ENCODE measurements at regions not wholly inside any gene's neighbourhood (a gene's known extent, or its start where the extent isn't known, plus 50 kb on each side); places are given as distances from the start of the nearest gene placed in this dataset.
"Not testable (repeated sequence)": the region's sequence is repeated elsewhere in the genome, so short reads cannot be mapped to it uniquely, and the experiment has no call there.

DNA sequence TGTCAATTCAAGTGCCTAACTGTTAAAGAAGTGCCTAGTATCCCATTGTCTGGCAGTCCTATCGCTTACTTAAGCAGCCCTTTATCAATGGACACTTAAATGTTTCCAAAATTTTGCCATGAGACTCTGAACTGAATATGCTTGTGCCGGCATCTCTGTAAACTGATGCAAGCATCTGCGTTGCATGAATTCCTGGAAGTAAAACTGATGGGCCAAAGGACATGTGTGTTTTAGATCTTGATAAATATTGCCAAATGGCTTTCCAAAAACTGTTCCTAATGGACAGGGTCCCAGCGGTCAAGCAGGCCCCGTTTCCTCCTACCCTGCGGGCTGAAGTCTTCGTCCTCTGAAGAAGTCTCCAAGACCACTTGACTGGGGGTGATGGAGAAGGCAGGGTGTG lies 121.3 kb upstream of the ZNF516 start:
- intact Hi-C loops (cut with DNase I) = loop anchor here in 1 of 4 donors (5.0 kb wide), 1 partner anchor 219 kb away; no protein-coding TSS in a partner anchor
- Histone ChIP-seq H3K27me3 (no peaks in the 10 kb centered on the region), H3K4me3 (no peak overlapping the region), H3K9me3 (no peaks in the 10 kb centered on the region), H3K27ac (no peak overlapping the region), H3K36me3 (no peaks in the 10 kb centered on the region), H3K4me1 (ENCODE audit: insufficient read depth) (peaks cover 7% of the 10 kb centered on the region)
- WGBS, 3 donors = 94 to 98% (median 96%) methylated on average over 7 of the region's 7 CpGs
- TF ChIP-seq, protein P1, sequence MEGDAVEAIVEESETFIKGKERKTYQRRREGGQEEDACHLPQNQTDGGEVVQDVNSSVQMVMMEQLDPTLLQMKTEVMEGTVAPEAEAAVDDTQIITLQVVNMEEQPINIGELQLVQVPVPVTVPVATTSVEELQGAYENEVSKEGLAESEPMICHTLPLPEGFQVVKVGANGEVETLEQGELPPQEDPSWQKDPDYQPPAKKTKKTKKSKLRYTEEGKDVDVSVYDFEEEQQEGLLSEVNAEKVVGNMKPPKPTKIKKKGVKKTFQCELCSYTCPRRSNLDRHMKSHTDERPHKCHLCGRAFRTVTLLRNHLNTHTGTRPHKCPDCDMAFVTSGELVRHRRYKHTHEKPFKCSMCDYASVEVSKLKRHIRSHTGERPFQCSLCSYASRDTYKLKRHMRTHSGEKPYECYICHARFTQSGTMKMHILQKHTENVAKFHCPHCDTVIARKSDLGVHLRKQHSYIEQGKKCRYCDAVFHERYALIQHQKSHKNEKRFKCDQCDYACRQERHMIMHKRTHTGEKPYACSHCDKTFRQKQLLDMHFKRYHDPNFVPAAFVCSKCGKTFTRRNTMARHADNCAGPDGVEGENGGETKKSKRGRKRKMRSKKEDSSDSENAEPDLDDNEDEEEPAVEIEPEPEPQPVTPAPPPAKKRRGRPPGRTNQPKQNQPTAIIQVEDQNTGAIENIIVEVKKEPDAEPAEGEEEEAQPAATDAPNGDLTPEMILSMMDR (IDR thresholded peaks at IDR 0.05) = no peak
- no peak for TF ChIP-seq POLR2A (IDR thresholded peaks at IDR 0.05)
- no peak for TF ChIP-seq EP300 (IDR thresholded peaks at IDR 0.05)
- DNase-seq = no peak

DNA sequence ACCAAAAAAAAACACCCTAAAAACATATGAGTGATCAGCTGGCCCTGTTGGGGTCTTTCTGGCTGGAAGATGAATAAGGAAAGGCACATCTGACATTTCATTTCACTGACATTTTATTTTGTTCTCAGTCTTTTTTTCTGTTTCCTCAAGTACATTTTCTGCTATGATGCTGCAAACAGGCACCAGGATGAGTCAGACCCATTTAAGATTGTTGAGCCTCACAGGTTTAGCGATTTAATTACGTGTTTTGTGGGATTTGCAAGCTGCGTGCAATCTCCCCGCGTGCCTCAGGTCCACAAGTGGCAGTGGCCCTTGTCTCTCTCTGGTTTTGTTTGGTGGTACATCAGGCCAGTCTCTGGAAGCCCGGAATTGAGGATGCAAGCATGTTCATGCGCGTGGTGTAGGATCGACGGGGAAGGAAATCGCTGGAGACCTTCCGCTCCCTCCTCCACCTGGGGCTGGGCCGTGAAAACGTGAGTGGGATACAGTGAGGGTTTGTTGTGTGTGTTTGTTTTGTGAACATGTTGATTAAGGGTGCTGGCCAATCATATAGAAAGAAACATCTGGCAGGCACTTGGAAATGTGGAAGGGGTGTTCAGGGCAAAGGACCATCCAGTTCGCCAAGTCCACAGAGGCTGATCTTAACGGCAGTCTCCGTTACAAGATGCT lies 120.2 kb upstream of the ZNF516 start:
- Histone ChIP-seq H3K4me1 (ENCODE audit: insufficient read depth) (peaks cover 4% of the 10 kb centered on the region), H3K9me3 (no peaks in the 10 kb centered on the region), H3K36me3 (no peaks in the 10 kb centered on the region), H3K4me3 (no peak overlapping the region), H3K27ac (no peak overlapping the region), H3K27me3 (no peaks in the 10 kb centered on the region)
- no peak for DNase-seq
- intact Hi-C loops (cut with DNase I) = loop anchor here in 1 of 4 donors (5.0 kb wide), 1 partner anchor 218 kb away; no protein-coding TSS in a partner anchor
- TF ChIP-seq POLR2A (IDR thresholded peaks at IDR 0.05) = no peak
- TF ChIP-seq EP300 (IDR thresholded peaks at IDR 0.05) = no peak
- TF ChIP-seq, protein P1 (IDR thresholded peaks at IDR 0.05) = no peak
- 76 to 86% (median 80%) methylated on average over 17 of the region's 17 CpGs for WGBS, 3 donors

DNA sequence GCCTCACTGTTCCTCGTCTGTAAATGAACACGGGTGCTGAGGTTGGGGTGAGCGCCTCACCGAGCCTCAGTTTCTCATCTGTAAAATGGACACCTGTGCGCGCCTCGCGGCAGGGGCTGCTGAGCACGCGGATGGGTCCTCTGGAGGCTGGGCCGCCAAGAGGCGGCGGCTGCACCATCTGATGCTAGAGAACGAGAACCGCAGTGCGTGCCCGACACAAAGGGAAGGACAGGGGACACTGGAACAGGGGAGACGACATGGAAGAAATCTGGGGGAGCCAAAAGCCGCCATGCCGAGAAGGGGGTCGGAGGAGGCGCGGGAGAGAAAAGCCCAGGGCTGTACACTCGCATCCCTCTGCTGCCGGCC lies 118.7 kb upstream of the ZNF516 start:
- TF ChIP-seq EP300 (IDR thresholded peaks at IDR 0.05) = no peak
- no peak for TF ChIP-seq POLR2A (IDR thresholded peaks at IDR 0.05)
- TF ChIP-seq, protein P1 (IDR thresholded peaks at IDR 0.05) = no peak
- no peak for DNase-seq
- Histone ChIP-seq H3K4me1 (ENCODE audit: insufficient read depth) (peaks cover 4% of the 10 kb centered on the region), H3K36me3 (no peaks in the 10 kb centered on the region), H3K27ac (no peak overlapping the region), H3K4me3 (no peak overlapping the region), H3K27me3 (no peaks in the 10 kb centered on the region), H3K9me3 (no peaks in the 10 kb centered on the region)
- intact Hi-C loops (cut with DNase I) = no loop called here
- WGBS, 3 donors = 95% methylated on average over 25 of the region's 25 CpGs

DNA sequence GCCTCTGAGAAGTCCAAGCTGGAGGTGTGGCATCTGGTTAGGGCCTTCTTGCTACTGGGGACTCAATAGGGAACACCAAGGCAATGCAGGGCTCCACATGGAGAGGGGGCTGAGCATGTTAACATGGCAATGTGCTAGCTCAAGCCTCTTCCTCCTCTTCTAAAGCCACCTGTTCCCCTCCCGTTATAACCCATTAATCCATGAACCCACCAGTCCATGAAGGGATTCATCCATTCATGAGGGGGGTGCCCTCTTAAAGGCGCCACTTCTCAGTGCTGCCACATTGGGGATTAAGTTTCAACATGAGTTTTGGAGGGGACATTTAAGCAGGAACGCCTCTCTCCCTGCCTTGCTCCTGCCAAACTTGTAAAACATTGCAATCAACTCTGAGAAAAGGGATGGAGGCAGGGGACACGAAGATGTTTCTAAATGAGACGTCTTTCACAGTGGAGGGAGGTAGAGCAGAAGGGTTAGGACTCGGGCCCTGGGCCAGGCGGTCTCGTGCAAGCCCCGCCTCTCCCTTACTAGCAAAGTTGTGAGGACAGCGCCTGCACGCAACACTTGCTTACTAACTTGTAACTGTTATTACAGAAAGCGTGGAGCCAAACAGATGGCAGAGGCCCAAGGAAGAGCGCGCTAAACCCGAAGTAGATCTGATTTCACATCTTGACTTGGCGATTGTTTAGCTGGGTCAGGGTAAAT lies 118.2 kb upstream of the ZNF516 start:
- DNase-seq = no peak
- Histone ChIP-seq H3K27ac (no peak overlapping the region), H3K4me1 (ENCODE audit: insufficient read depth) (peaks cover 2% of the 10 kb centered on the region), H3K4me3 (no peak overlapping the region), H3K27me3 (no peaks in the 10 kb centered on the region), H3K9me3 (no peaks in the 10 kb centered on the region), H3K36me3 (no peaks in the 10 kb centered on the region)
- 85 to 90% (median 88%) methylated on average over 16 of the region's 16 CpGs for WGBS, 3 donors
- TF ChIP-seq EP300 (IDR thresholded peaks at IDR 0.05) (no peak), POLR2A (IDR thresholded peaks at IDR 0.05) (no peak)
- TF ChIP-seq, protein P1 (IDR thresholded peaks at IDR 0.05) = no peak
- intact Hi-C loops (cut with DNase I) = no loop called here

DNA sequence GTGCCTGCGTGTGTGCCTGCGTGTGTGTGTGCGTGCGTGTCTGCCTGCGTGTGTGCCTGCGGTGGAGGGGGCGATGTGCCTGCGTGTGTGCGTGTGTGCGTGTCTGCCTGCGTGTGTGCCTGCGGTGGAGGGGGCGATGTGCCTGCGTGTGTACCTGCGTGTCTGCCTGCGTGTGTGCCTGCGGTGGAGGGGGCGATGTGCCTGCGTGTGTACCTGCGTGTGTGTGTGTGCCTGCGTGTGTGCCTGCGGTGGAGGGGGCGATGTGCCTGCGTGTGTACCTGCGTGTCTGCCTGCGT lies 116.7 kb upstream of the ZNF516 start:
- intact Hi-C loops (cut with DNase I); DNase-seq: not testable (repeated sequence)

More for the DNA sequence above, 116.7 kb upstream of the ZNF516 start:
- not testable (repeated sequence) for H3K4me3 ChIP-seq; H3K27ac ChIP-seq; H3K27me3 ChIP-seq; H3K9me3 ChIP-seq; H3K4me1 ChIP-seq (ENCODE audit: insufficient read depth); H3K36me3 ChIP-seq
- WGBS, 3 donors = 88 to 93% (median 92%) methylated on average over 26 of the region's 26 CpGs
